HCT116 (cell line): ENCODE measurements at regions not wholly inside any gene's neighbourhood (a gene's known extent, or its start where the extent isn't known, plus 50 kb on each side); places are given as distances from the start of the nearest gene placed in this dataset.

ENCODE experiments used
- CBX3 ChIP-seq: IDR thresholded peaks from 2 replicates; pipeline ENCODE4 v1.6.1; 2012; ENCODE audit warnings: low read depth
- CEBPB ChIP-seq: IDR thresholded peaks from 2 replicates; pipeline ENCODE4 v1.6.1; 2012; ENCODE audit warnings: low read depth
- CTCF ChIP-seq, 3 experiments: fragments of 200-600 bp in 1 of 3; sonication (generic) in 1 of 3; IDR thresholded peaks in 2 of 3; conservative IDR thresholded peaks in 1 of 3; 2 replicates each; pipeline ENCODE4 v1.5.1; 2012 to 2017; ENCODE audit warnings: low read depth in 2 of 3, low read length in 2 of 3, antibody characterized with exemption in 1 of 3, borderline replicate concordance in 1 of 3, control low read depth in 1 of 3, mild to moderate bottlenecking in 1 of 3, mixed read lengths in 1 of 3, mixed run types in 1 of 3, moderate library complexity in 1 of 3; ENCODE audit not compliant: insufficient read depth in 1 of 3
- EZH2 ChIP-seq: fragments of 200-600 bp; sonication (generic); IDR thresholded peaks from 2 replicates; pipeline ENCODE4 v1.6.1; 2017; ENCODE audit warnings: antibody characterized with exemption, mixed run types
- EZH2phosphoT487 ChIP-seq: fragments of 200-600 bp; IDR thresholded peaks from 2 replicates; pipeline ENCODE4 v1.6.1; 2018; ENCODE audit warnings: antibody characterized with exemption, borderline replicate concordance
- POLR2A ChIP-seq: IDR thresholded peaks from 2 replicates; pipeline ENCODE4 v1.7.0; 2011; ENCODE audit warnings: borderline replicate concordance; ENCODE audit not compliant: insufficient read depth, insufficient read length; ENCODE audit errors: extremely low read depth
- RAD21 ChIP-seq: IDR thresholded peaks from 2 replicates; pipeline ENCODE4 v1.6.1; 2012; ENCODE audit warnings: low read depth, mild to moderate bottlenecking
- REST ChIP-seq: IDR thresholded peaks from 2 replicates; pipeline ENCODE4 v1.6.1; 2012; ENCODE audit warnings: low read depth
- SIN3A ChIP-seq: IDR thresholded peaks from 2 replicates; pipeline ENCODE4 v1.6.1; 2012; ENCODE audit warnings: low read depth
- SP1 ChIP-seq: IDR thresholded peaks from 2 replicates; pipeline ENCODE4 v1.6.1; 2012; ENCODE audit warnings: low read depth
- TF ChIP-seq, protein P1 (sequence below): IDR thresholded peaks from 2 replicates; pipeline ENCODE4 v1.6.1; 2011; ENCODE audit warnings: mild to moderate bottlenecking, low read length, moderate library complexity; ENCODE audit not compliant: insufficient replicate concordance; ENCODE audit errors: extremely low read depth
- TF ChIP-seq, protein P2 (sequence below): IDR thresholded peaks from 2 replicates; pipeline ENCODE4 v1.6.1; 2012

DNA sequence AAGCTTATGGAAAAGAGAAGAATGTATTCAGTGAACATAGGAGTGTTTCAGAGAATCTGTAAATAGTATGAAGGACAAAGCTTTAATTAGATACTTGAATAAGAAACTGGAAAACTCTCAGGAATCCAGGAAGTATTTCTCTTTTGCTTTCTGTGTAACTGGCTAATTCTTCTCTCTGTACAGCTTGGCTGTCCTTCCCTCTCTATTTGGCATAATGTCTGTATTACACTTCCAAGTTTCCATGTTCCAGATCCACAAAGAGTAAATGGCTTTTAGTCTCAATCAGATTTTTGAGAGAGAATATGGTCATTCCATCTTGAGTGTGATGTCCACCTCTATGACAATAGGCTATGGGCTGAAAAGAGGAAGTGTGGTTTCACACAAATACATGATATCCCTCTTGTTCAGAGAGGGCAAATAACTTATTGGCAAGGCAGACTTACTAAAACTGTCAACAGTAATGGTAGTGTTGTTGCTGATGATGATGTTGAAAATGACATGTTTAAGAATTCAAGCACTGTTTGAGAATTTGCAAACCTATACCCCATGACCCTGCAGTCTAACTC is 129.2 kb upstream of the ERBB4 start:
- TF ChIP-seq CTCF (IDR thresholded peaks at IDR 0.05 in 2 of 3, conservative IDR thresholded peaks at IDR 0.05 in 1 of 3; ENCODE audit: borderline replicate concordance in 1 of 3, insufficient read depth in 1 of 3, low read depth in 2 of 3, low read length in 2 of 3) (no peak), SP1 (no peak), EZH2 (no peak), POLR2A (no peak), RAD21 (no peak), CBX3 (no peak), EZH2phosphoT487 (no peak), REST (no peak), SIN3A (no peak), CEBPB (no peak)
- TF ChIP-seq, protein P1, sequence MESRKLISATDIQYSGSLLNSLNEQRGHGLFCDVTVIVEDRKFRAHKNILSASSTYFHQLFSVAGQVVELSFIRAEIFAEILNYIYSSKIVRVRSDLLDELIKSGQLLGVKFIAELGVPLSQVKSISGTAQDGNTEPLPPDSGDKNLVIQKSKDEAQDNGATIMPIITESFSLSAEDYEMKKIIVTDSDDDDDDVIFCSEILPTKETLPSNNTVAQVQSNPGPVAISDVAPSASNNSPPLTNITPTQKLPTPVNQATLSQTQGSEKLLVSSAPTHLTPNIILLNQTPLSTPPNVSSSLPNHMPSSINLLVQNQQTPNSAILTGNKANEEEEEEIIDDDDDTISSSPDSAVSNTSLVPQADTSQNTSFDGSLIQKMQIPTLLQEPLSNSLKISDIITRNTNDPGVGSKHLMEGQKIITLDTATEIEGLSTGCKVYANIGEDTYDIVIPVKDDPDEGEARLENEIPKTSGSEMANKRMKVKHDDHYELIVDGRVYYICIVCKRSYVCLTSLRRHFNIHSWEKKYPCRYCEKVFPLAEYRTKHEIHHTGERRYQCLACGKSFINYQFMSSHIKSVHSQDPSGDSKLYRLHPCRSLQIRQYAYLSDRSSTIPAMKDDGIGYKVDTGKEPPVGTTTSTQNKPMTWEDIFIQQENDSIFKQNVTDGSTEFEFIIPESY, result no peak
- TF ChIP-seq, protein P2, sequence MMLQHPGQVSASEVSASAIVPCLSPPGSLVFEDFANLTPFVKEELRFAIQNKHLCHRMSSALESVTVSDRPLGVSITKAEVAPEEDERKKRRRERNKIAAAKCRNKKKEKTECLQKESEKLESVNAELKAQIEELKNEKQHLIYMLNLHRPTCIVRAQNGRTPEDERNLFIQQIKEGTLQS, result no peak
